ENCODE measurements at regions not wholly inside any gene's neighbourhood (a gene's known extent, or its start where the extent isn't known, plus 50 kb on each side); places are given as distances from the start of the nearest gene placed in this dataset.
A peak's percentile ranks its signal among the peaks of the same experiment; 100 is the strongest.

DNA sequence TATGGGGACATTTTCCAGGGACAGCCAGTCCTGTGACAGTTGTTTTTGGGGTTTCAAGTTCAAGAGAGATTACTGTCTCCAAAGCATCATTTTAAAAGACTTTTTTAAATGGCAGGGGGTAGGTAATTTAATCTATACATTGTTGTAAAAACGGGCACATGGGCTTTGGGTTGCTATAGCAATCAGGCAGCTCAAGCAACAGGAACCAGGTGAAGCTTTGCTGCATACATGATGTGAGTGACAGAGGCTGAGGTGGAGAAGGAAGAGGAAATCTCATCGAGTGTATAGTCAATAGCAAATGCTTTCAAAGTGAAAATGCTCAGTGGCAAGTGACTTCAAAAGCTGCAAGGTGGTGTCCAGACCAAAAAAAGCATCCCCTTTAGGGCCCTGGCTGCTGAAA, 277.4 kb upstream of the JAG1 start:
- no peak for DNase-seq

DNA sequence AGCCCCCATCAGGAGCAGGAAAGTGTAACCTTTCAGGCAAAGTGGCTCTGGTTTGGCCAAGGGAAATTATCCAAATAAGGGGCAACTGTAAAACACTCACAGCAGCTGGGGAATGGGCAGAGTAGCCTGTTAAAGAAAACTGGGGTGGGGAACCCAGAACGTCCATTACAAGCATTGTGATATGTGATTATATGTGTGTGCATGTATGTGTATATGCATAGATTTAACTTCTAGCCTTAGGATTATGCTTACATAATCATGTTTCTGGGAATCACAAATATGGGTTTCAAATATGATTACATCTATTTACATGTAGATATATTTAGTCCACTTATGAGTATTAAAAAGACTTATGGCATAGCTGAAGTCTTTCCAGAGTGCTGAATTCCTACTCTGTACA, 278.1 kb upstream of the JAG1 start:
- no peak for DNase-seq

DNA sequence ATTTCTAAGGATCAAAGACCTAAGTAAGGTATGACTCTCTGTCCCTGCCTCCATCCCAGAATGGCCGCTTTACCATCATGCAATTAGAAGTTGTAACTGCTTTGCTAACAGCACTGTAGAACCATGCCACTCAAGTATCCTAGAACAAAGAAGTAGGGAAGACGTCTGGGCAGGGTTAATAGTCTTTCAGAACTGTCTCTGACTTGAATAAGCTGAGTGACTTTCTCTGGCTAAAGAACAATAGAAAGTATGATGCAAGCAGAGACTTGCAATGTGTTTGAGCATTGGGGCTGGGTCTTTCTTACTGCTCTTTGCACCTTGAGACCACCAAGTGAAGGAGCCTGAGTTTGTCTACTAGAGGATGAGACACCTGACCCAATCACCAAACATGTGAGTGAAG, 279.6 kb upstream of the JAG1 start:
- no peak for DNase-seq

DNA sequence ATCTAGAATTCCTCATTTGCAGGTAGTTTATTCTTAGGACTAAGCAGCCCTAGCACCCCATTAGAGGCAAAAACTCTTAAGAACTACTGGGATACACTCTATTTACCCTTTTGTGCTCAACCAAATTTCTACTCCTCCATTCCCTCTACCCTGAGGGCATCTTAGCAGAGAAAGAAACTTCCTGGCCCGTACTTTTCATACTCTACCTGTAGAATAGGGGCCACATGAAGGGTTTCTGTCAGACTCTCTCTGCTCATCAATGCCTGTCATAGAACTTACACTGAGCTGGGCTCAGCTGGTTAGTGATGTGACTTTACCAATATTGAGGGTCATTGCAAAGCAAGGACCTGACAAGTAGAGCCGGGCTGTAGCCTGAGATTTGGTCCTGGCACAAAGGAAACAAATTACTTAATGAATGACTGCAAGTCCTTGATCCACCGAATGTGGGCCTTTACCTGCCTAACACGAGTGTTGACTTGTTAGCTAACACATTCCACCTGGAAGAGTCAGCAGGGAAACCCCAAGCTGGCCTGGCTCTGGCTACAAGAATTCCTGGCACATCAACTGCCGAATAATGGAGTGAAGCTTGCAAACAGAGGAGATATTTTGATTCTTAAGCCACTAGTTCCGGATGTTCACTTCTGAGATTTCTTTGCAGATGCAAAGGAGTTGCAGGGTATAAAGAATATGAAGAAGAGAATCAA, 280.5 kb upstream of the JAG1 start:
- DNase-seq: no peak

DNA sequence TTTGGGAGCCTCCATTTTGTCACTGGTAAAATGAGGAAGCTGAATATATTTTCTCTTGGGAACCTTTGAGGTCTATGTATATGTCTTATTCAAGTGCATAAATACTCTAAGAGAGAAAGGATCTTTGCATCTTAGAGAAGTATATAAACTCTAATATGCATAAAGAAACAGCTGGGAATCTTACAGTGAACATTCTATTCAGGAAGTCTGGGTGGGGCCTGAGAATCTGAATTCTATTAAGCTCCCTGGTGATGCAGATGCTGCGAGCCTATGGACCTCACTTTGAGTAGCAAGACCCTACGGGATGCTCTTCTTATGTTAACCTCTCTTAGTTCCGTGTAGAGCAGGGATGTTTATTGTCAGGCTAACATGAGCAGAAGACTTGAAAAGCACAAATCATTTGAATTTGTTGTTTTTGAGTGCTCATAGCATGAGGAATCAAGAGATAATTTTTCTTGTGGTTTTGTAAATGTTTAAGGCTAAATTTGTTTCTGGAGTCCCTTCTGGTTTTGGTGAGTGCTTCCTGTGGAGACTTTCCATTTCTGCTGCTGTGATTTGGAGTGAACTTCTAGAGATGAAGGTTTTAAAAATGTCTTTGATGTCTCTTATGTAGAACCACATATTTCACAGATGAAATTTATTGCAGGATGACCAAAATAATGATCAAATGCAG, 281.2 kb upstream of the JAG1 start:
- DNase-seq: no peak

DNA sequence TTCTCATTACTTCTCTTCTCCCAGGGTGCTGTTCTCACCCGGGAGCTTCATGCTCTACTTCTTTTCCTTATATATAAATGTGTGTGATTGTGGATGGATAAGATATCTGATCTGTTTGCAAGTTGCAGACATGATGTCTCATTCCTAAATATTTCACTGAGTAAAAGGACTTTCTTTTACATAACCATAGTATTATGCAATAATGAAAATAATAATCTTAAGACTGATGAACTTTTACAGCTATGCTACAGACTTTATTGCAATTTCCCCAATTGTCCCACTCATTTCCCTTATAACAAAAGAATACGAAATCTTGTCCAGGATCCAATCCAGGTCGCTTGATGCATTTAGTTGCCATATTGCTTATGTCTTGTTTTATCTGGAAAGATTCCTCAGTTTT, 284.5 kb upstream of the JAG1 start:
- no peak for DNase-seq

DNA sequence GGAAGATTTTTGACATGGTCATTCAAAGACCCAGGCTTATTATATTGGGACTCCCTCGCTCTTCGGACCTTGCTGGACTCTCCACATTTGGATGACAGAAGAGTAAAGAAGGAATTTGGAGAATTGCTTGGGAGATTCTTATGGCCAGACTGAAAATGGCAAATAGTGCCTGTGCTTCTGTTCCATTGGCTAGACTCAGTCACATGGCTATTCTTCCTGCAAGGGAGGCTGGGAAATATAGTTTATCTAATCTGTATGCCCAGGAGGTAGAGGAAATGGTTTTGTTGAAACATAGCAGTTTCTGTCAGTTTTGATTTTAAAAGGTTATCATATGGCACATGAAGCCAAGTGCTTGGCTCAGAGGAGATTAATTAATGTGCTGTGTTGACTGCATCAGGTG, 286.6 kb upstream of the JAG1 start:
- DNase-seq: no peak

DNA sequence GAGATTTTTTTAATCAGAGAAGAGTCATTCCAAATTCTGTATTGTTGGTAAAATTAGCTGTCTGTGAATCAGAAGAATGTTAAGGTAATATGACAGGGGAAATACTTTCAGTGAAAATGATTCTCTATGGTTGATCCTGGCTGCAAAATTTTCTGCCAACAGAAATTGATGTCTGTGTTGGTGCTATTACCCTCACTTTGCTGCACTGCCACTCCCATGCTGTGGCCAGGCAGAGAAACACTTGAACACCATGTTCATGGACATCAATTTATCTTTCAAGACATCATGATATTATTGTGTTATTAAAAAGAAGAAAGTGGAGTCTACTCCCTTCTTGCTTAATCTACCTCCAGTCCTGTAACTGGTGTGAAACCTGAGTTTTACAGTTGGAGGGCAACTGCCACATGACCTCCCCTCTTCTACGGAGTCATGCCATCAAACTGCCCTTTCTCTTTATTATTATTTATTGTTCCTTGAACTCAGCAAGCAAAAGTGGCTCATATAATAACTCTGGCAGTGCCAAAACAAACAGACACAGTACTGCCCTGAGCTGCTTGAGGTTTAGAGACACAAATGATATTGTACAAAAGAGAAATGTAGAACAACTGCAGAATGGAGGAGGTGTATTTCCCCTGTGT, 288.0 kb upstream of the JAG1 start:
- no peak for DNase-seq

DNA sequence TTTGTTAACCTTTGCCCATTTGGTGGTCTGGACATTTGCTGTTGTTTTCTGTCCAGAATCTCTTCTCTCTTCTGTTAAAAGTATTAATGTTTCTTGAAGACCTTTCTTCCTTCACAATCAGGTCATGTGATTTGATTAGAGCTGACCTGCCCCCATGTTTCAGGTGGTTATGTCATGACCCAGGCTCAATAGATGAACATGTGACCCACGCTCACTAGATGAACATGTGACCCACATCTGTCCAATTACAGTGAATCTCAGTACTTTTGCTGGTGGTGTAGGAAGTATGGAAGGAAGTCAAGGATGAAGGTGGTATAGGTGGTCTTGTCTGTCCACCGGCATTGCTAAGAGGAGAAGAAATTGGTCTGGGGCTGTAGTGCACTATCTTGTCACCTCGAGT, 289.1 kb upstream of the JAG1 start:
- DNase-seq: no peak

DNA sequence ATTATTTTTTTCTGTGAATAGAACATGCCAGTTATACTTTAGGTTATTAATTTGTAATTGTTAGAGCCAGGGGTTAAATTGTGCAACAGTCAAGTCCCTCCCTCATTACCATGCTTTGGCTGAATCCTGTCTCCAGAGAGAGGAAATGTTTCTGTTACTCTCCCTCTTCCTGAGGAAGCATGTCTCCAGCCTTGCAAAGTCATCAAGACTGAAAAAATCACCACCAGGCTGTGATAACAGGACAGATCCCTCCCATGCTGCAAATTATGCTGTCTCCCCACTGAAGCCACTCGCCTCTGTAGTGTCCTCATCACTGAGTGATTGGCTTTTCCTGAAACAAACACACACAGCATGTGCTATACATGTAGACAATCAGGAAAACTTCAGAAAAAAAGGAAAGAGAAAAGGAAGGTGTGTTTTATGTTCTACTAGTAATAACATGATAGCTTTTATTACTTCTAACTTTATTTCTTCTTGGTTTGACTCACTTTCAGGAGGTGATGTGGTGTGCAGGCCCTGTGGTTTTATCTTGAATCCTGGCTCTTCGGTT, 290.0 kb upstream of the JAG1 start:
- no peak for DNase-seq

DNA sequence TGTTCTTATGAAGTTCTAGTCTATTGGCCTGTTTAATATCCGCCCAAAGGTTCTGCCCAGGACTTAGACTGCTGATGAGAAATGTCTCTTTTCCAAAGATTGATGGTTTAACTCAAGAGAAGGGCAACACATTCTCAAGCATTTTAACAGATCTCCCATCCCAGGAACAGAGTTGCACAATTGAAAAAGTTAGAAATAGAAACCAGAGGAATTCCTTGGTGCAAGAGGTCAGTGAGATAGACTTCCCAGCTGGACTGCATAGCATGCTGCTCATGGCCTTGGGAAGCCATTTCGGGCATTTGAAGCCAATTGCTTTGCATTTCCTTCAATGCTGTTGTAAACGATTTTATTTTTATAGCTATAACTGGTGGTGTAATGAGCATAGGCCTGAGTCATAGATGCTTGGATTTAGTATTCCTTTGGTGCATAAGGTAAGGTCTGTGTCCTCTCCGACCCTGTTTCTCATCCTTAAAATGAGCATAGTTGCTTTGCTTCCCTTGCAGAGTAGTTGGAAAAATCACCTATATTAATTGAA, 292.2 kb upstream of the JAG1 start:
- no peak for DNase-seq

DNA sequence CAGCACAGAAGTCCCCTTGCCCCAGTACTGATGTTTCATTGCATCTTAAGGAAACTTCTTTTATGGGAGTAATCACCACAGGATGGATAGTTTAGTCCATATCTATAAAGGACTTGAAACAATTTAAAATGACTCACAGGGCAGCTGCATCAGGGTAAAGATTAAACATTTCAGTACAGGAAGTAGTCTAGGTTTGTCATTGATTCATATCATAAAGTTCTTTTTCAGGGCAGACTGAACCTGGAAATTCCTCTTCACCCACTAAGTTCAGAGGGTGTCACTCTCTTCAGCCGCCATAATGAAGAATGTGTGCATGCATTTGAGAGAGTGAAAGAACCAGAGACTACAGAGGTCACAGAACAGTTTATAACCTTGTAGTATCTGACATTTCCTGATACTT, 296.3 kb upstream of the JAG1 start:
- no peak for DNase-seq

DNA sequence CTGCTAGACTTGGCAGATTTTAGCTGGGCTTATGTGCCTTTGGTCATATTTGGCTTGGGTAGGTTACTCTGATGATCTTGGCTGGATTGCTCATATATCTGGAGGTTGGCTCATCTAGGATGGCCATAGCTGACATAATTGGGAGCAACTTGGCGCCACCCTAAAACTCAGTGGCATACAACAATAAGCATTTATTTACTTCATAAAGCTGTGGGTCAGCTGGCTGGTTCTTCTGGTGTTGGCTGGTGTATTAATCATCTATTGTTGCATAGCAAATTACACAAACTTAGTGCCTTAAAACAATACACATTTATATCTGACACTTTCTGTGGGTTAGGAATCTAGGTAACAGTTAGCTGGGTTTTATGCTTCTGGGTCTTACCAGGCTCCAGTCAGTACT, 297.3 kb upstream of the JAG1 start:
- no peak for DNase-seq

DNA sequence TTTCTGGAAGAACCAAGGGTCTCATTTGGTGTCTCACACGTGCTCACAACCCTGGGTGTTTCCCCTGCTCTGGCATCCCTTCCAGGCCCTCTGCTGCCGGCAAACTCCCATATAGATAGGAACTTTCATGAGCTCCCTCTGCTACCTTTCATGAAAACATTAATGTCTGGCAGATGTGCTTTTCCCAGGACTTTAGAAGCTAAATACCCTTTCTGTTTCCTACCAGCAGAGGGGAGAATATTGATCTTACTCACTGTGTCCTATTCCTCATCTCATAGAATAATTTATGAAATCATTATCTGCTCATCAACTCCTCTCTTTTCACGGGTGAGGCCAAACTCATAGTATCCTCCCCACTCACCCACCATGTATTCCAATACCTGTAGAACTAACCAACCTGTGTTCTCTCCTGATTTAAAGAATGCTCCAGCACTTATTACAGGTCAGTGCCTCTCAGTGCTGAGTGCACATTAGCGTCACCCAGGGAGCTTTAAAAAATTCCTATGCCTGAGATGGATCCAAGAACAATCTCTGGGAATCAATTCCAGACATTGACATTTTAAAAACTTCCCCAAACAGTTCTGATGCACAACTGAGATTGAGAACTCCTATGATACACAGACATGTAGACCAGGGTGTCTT, 298.5 kb upstream of the JAG1 start:
- DNase-seq: no peak

DNA sequence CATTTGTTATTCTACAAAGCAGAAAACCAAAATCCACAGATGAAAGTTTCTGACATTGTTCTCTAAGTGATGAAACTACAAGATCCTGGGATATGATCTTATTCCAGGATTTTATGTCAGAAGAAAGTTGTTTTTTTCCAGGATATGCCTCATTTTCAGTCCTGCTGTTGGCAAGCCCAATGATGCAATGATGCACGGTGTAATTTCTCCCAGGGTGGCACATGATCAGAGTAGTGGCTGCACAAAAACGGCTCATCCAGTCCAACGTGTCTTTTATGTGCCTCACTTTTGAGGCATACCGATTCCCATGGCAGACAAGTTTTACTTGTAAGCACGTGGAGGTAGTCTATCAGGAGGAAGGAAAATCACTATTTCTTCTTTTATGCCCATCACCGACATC, 302.3 kb upstream of the JAG1 start:
- DNase-seq: no peak

DNA sequence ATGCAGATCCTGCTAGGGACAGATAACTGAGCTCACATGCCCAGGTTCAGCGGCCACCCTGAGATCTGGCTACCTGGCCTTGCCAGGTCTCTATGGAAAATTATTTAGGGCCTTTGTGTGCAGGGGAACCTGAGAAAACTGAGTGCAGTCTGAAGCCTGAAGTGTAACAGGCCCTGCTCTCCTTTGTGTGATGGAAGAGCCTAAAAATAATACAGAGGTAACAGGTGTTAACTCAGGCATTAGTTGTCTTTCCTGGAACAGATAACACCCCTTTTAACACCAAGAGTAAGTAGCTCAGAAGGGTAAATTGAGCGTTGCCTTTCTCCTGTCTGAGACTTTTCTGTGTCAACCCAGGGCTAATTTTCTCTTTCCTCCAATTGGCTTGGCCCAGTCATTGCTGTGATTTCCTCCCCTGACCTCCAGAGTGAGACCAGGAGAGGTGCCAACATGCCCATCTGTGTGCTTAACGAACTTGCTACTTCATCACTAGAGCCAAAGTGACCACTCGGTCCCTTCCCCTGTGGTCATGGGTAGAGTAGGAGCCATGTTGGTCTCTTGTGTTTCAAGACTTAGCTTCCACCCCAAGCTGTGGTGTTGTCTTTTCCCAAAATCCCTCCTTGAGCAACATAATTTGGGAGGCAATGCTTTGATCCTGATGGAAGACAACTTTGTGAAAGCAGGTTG, 304.4 kb upstream of the JAG1 start:
- DNase-seq: peak in 4 of 58 donors; percentile 5 to 44 (median 22)

DNA sequence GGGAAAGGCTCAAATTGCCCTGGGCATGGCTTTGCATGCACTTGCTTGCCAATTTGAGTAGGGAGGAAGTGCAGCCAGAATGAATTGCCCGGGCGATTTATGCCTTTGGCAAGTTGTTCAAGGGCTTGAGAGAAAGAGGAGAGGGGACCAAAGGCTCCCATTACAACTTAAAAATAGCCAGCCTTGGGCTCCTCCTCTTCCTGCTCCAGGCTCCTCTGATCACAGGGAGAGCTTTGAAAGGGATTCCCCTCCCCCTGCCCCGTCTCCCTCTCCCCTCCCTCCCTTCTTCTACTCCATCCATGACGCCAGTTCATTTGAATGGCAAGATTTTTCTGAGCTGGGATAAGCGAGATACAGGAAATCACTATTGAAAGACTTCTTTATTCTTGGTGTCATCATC, 304.9 kb upstream of the JAG1 start:
- DNase-seq: peak in 27 of 58 donors; percentile 1 to 49 (median 14)

DNA sequence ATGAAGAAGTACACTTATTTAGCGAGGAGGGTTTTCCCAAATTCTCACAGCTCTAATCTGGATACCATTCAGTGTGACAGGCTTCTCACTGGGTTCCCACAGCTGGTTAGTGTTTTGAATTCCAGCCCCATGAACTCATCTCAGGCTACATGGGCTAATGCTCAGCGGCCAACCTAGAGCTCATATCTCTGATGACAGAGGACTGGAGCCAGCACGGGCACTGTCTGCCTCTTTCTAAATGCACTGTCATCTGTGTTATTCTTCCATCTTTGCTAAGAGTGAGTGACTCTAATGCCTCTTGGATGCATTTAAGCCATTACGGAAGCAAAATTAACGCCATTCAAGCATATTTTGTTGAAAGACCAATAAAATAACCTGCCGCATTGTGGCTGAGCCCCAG, 308.9 kb upstream of the JAG1 start:
- DNase-seq: no peak

DNA sequence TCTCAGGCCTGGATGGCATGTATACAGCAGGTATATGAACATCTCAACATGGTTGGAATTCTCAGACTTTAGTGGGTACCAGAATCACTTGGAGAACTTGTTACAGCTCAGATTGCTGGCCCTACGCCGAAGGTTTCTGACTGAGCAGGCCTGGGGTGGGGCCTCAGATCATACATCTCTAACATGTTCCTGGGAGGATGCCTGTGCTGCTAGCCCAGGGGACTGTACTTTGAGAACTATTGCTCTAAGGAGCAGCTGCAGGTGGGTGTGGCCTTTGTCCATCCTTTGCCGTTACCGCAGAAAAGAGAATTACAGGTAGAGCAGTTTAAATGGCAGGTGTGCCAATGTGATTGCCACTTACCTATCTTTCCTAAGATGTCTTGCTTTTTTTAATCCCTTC, 310.5 kb upstream of the JAG1 start:
- no peak for DNase-seq

DNA sequence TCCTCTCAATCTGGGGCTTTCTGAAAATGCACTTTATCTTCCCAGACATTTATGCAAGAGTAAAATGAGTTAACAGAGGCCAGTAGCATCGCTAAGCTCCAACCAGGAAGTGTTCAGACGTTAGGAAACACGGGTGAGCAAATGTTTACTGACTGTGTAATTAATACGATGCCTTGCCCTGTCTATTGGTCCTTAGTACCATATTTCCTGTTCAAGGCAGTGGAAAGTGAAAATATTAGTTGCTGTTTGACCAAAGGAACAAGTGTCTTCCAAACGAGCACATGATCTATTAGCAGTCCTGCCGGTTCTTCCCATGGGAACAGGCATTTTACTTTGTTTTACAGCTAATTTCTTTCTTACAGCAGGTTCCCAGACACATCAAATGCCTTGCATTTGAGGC, 311.1 kb upstream of the JAG1 start:
- DNase-seq: no peak

DNA sequence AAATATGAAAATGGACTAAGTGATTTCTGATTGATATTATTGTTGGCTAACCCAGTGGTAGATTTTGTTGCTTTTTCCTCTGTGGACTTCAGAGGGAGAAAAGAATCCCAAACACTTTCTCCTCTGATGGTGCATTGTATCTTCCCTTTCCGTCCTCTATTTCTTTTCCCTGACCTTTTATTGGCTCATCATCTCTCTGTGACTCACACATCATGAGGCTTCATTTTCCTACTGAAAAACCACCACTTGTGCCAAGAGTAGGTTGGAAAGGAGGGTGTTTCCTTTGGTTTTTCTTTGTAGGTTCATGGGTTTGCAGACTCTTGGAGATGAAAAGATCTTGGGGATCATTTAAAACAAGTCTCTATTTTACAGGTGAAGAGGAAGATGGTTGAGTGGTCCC, 311.7 kb upstream of the JAG1 start:
- no peak for DNase-seq
